ENCODE measurements at regions not wholly inside any gene's neighbourhood (a gene's known extent, or its start where the extent isn't known, plus 50 kb on each side); places are given as distances from the start of the nearest gene placed in this dataset.

DNA sequence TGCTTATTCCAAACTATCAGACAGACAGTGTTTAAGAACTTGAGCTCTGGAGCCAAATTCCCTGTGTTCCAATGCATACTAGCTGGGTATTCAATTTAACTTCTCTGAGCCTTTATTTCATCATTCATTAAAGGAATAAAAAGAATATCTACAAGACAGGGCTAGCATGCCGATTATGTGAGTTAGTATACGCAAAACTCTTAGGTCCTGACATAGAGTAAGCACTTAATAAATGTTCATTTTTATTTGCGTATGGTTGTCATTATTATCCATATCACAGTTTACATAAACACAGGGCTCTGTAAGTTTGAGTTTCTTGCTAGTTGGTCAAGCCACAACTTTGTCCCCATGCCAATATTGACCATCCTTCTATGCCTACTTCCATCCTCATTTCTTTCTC is 161.5 kb downstream of the NUAK1 start:
- DNase-seq = no peak

DNA sequence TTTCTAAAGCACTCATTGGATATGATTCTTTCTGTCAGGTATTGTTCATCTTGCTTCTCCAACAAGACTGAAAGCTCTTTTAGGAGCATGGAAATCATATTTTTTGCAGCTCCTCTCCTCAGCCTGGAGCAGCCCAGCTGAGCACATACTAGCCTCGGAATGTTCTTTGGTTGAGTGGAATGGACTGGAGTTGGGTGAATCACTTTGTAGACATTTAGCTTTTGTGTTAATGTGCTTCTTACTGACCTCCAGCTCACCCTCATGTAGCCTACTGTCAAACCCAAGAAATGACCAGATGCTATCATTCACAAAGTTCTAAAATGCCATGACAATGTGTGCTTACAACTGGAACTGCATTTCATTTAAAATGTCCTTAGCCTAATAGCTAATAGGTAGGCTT is 161.1 kb downstream of the NUAK1 start:
- no peak for DNase-seq

DNA sequence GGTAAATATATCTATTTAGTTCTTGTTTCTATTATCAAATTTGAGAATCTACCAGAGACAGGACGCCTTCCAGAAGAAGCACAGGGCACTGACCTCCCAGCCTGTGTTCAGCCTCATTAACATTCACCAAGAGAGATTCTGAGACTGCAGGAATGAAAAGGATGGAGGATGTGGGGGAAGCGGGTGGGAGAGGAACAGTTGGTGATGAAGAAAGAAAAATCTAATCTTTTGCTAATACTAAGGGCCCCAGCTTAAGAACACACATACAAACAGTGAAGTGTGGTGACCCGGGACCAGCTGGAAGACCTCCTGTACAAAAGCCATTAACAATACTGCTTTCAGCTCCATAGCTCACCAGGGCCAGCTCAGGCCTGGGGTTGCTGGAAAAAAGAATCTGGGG is 160.5 kb downstream of the NUAK1 start:
- DNase-seq = no peak

DNA sequence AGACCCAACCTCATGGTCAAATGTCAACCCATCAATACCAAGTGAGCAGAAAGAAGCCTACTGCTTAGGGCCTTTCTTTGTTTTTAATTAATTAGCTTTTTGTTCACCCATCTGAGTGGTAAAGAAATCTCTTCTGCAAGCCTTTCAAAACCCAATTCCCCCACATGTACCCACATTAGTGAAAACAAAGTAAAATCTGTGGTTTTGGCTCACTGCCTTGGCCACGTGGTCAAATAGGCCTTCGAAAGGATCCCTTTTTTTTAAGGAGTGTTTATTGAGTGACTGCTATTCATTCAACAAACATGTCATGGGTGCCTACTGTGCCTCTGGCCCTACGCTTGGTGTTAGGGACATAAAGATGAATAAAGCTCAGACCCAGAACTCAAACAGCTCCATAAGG is 160.1 kb downstream of the NUAK1 start:
- DNase-seq = no peak

DNA sequence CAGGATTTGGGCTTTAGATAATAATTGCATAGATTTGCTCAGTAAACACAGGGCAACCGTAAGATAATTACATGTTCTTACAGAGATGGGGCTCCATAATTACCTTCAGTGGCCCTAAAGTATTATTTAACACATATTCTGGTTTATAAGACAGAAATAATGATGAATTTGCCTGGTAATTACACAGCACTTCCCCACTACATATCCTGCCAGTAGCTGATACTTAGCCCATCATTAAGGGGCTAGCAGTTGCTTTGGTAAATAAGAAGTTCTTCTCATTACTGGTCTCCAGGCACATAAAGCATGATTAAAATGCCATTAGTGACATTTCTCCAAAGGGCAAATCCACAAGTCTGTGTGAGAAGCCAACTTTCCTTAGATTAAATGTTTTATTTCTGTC is 158.7 kb downstream of the NUAK1 start:
- no peak for DNase-seq

DNA sequence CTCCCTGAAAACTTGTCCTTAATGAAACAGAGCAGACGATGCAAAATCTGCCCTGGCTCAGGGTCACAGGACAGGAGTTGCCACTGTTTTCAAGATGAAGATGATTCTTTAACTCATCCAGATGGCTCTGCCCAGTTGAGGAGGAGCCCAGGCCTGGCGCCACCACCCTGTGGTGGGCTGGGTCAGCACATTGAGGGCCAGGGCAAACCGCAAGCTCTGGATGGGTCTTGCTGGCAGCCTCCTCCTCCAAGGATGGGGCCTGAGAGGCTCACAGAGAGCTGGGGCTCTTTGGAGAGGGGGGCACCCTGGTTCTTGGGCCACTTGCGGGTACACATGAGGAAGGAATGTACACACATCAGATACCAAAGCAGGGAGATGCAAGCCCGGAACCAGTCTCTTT is 158.2 kb downstream of the NUAK1 start:
- DNase-seq = no peak

DNA sequence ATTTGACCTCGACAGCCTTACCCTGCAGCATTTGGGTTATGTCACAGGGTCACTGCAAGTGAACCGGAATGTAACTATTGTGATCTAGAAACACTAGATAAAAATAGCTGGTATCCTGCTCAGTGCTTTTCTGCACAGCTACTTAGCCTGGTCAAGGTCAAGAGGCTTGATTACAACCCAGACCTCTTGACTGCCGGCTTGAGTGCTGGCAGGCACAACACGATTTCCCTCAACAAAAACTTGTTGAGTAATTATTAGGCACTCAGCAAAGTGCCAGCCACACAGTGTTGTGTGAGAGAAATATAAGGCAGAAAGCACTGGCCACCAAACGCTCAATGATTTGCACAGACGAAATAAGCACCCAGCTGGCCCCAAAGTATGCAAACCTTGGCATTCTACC is 156.7 kb downstream of the NUAK1 start:
- no peak for DNase-seq

DNA sequence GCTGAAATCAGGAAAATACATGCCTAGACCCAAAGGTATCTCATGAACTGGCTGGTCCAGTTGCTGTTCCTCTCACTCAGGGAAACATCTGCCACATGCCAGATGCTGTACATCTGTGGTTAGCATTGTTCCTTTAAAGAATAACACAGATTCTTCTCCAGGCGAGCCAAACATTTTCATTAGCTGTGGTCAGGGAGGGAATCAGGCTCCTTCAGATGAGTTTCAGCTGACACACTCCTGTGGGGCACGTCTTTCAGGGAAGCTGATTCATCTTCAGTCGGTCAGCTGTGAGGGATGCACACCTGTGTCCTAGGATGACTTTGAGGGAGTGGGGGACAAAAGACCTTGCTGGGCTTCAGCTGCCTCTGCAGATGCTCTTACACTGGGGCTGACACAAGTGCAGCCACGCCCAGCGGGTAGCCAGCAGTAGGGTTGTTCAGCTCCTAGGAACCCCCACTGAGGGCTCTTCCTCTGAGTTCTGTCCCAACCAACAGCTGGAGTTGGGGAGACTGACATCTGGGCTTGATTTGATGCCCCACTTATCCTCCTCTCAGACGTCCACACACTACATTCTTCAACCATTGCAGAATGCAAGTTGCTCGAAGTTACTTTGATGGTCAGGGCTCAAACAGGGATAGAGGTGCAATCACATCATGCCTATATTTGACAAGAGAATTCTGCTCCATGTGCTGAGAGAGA is 155.0 kb downstream of the NUAK1 start:
- DNase-seq = no peak

DNA sequence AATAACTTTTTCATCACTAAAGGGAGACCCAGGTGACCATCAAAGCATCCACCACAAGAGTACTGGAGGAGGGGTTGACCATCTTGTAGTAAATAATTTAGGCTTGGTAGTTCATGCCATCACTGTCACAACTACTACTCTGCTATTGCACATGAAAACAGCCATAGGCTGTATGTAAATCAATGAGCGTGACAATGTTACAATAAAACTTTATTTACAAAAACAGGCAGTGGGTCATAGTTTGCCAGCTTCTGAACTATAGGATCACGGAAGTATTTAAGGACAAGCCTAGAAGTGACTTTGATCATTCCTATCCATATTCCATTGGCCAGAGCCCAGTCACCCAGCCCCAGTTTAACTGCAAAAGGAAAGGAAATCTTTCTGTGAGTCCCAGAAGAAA is 153.4 kb downstream of the NUAK1 start:
- DNase-seq = no peak

DNA sequence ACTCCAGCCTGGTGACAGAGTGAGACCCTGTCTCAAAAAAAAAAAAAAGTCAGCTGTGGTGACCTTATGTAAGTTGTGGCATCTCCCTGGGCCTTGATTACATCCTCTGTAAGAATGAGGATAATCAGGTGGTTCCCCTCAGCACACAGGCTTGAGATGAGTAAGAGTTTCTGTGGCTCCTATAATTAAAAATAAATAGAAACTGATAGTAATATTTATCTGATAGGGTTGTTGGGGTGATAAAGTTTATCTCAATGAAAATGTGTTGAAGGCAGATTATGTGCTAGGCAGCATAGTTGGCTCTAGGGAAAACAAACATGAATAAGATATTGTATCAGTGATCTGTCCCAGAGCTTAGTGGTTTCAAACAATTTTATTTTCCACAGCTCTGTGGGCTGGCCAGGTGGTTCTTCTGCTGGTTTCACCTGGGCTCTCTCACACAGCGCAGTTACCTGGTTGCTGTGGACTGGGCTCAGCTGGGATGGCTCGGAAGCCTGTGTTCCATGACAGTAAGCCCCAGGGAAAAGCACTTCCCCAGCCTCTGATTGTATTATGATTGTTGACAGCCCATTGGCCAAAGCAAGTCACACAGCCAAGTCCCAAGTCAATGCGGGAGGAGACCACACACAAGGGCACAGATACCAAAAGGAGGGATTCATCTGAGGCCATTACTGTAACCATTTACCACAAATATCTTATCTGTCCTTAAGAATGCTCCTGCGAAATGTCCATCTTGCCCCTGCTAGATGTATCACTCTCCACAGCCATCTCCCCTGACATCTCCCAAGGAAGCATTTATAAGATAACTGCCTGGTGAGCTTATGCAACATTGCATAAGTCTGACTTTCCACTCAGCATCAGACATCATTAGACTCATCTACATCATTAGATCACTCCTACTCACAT is 151.7 kb downstream of the NUAK1 start:
- DNase-seq = no peak

DNA sequence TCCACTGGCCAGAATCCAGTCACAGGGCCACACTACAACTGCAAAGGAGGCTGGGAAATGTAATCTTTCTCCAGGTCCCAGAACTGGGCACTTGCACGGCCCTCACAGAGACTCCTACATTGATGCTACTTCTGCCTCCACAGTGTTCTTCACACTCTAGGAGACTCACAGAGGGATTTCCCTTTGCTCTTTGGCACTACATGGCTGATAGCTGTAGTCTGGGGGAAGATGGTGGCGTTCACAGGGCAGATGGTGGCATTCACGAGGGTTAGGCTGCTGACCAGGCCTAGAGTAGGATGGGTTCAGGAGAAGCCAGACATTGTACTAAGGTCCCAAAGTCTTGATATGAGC is 151.1 kb downstream of the NUAK1 start:
- no peak for DNase-seq

DNA sequence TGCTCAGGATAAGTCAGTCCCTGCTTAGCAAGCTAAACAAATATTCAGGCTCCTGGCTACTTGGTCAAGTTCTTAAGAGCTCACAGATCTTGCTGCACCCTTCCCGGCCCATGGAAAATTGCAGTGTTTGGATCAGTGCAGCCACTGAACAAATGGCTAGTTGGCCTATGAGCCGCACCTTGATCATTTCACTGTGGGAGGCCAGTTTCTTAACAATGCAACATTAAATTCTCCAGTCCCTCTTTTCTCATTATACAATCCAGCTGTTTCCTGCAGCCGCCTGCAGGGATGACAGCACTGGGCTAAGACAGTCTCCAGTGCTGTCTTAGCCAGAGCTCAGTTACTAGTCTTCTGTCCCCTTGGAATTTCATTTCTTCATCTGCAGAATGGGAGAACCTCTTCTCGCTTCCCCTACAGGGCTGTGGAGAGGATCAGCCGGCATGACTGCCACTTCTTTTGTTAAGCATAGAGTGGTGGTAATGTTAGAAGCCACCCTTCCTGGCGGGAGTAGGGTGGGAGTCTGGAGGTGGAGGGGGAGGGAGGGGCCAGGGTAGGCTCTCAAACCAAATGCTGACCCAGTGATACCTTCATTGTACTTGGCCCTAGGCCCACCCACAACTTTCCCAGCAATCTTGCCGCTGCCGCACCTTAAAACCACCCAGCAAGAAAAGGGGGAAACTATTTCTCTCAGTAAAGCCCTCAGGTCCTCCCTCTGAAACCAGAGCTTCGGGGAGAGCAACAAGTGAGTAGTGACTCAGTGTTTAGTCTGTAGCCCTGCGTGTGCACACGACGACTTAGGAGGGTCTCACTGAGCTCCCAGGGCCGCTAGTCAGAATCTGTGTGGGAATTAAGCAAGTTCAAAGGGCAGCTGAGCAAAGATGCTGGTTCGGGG is 145.7 kb downstream of the NUAK1 start:
- DNase-seq = no peak

DNA sequence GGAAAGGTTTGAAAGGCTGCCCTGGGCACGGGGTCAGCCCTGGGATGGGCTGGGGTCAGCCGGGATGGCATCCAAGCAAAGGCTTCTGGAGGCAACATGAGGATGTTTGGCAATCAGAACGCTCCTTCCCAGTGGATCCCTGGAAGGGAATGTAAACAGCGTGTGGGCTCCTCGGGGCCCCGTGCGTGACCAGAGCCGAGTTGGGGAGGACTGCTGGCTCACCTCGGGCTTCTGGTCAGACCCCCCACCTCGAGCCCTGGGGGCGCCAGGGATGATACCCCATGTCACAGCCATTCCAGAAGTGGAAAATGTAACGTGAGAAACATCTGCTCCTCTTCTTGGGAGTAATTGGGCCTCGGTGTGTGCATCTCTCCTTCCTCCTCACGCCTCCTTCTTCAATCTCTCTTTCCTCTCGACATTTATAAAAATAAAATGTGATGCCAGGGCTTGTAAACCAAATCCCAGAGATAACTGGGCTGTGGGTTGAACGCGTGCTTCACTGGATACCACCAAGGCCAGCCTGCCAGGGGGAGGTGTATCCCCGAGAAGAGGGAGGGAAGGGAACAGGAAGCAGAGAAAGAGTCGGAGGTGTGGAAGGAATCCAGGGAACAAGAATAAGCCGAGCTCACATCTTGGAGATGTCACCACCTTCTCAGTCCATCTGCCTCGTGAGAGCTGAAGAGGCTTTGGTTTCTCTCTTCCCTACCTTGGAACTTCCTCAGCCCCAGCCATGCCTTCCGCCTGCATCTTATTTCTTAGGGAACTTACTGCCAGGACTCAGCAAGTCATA is 144.8 kb downstream of the NUAK1 start:
- no peak for DNase-seq

DNA sequence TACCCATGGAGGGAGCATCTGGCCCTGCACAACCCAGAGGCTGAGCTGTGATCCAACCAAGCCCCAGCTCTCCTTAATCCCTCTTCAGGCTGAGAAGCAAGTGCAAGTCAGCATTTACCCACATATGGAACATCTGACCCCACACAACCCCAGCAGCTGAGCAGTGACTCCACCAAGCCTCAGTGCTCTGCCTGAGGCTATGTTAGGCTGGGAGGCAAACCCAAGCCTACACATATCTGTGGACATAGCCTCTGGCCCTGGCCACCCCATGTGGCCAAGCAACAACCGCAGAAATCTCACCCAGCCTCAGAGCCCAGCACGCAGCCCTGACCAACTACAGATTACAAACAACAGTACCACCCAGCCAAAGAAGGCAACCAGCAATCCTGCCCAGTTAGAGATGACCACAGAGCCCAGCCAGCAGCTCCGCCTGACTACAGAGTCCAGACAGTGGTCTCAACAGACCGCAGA is 142.8 kb downstream of the NUAK1 start:
- DNase-seq = no peak

DNA sequence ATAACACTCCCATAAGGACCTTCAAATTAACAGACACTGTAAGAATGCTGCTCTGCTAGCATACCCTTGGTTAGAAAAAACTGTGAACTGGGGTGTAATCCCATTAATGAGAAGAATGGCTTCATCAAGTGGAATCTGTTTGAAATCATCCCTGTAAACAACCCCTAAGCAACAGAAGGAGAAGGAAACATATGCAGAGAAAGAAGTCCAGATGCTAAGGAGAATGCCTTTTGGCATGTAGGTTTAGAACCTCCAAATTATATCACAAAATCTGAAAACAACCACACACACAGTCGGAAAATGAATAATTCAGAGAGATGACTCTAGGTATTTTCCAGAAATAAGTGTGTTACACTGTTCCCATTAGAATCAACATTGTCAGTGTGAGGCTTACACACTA is 140.2 kb downstream of the NUAK1 start:
- DNase-seq = no peak

DNA sequence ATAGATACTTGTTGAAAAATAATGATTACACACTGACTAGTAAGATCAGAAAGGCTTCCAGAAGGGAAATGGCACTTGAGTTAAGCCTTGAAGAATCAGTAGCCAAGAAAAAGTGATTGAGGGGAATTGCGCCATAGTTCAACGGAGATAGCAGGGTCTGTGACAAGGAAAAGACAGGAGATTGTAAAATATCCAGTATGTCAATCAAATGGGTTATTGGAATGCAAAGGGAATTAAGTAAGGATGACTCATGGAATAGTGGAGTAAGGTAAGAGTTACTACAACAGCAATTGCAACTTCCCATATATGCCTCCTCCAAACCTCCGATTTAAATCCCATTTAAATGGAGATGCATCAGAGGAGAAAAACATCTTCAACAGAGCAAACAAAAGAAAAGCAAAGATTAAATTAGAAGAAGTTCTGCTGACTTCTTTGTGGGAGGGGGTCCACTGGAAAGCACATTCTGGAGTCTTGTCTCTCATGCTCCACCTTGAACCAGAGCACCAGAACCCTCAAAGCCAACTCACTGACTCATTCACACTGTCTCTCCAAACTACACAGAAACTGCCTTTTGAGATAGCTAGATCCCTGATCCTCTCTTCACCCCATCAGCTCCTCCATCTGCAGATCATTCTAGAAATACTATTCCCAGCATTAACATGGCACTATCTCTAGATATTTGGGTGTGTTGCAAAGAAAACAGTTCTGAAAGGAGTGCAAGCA is 138.2 kb downstream of the NUAK1 start:
- DNase-seq = no peak

DNA sequence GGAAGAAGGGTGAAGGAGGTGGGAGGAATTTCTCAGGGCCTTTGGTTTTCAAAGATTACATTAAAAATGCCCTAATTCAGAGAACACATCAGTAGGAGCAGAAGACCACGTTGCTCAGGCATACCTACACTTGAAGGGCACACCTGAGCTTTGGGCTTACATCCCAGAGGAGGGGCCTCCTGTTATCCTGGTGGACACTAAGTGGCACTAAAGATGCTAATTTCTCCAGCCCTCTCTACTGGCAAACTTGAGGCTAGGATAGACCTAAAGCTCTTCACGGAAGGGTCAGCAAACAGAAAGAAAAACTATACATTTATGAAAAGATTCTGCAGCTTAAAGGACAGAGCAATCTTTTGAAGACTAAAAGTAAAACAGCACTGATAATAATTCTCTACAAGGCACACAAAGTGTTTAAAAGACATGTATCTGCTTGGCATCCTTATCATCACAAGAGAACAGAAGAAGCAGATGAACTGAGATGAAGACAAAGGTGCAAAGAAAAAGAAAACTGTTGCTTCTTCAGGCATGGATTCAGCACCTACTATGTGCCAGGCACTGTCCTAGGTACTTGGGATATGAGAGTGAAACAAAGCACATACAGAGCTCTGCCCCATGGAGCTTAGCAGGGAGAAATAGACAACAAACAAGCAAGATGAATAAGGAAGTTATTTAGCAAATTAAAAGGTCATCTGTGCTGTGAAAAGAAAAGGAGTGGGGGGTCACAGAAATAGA is 137.5 kb downstream of the NUAK1 start:
- DNase-seq = no peak

DNA sequence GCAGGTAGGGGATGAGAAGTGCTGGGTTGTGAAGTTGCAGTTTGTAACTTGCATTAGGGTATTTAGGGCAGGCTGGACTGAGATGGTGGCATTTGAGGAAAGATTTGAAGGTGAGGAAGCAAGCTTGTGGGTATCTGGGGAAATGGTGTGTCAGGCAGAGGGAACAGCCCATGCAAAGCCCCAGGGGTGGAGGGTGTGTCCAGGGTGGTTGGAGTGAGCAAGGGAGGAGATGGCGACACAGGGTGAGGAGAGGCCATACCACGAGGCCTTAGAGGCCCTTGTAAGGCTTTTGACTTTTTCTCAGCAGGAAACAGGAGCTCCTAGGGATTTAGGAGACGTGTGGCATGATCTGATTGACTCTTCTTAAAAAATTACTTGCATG is 136.9 kb downstream of the NUAK1 start:
- DNase-seq = no peak

DNA sequence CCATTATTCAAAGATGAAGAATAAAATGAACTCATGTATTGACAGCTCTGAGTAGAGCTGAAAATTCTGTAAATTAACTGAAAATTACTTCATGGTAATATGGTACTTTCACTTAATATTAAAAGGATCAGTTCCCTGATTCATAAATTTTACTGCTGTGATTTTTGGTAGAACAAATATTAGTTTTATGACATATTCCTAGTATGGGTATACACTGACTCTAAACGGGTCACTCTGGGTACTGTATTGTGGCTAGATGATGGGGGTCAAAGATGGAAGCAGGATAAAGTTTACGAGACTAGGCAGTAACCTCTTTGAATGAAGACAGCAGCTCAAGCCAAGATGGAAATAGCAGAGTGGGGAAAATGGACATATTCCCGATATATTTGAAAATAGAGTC is 135.5 kb downstream of the NUAK1 start:
- no peak for DNase-seq

DNA sequence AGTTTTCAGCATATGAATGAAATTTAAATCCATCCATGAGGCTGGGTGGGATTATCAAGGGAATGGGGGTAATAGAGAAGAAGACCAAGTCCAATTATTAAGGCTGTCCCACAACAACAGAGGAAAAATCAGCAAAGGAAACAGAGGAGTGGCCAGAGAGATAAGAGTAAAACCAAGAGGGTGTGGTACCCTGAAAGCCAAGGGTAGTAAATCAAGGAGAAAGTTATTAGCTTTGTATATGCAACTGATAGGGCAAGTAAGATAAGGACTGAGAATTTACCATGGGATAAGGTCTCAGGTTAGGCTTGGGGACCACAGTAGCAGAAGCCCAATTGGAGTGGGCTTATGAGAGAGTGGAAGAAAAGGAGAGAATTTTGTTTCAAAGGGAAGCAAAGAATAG is 134.5 kb downstream of the NUAK1 start:
- no peak for DNase-seq

DNA sequence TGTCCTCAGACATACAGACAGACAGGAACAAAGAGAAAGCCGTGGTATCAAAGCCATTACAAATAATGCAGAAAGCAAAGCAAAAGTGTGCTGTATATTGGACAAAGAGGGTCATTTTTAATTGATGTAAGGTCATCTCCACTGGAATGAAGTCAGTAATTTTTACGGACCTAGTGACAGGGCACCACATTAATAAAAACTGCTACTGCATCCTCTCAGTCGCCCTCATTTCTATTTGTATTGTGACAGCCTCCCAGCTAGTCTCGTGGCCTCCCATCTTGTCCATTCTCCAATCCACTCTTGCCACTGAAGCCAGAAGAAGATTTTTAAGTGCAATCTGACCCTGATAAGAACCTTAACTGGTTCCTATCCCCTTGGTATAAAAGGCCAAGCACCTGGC is 132.4 kb downstream of the NUAK1 start:
- DNase-seq = no peak

All from NCI-H187 (cell line).